ENCODE measurements at regions not wholly inside any gene's neighbourhood (a gene's known extent, or its start where the extent isn't known, plus 50 kb on each side); places are given as distances from the start of the nearest gene placed in this dataset.
"Not testable (repeated sequence)": the region's sequence is repeated elsewhere in the genome, so short reads cannot be mapped to it uniquely, and the experiment has no call there.

GRCh38 chr1:220450927-220451326, 77.0 kb upstream of the MARK1 start:
- no peaks in the 10 kb centered on the region for H3K4me1 ChIP-seq (ENCODE audit: control insufficient read depth in 2 of 2, insufficient read depth in 2 of 2, low read length in 2 of 2)
- H3K9me3 ChIP-seq (ENCODE audit: control insufficient read depth in 2 of 2, low read length in 2 of 2), result no peaks in the 10 kb centered on the region
- H3K27ac ChIP-seq (ENCODE audit: low read depth in 2 of 2, low read length in 2 of 2), result no peak overlapping the region
- H3K36me3 ChIP-seq (ENCODE audit: control insufficient read depth in 2 of 2, insufficient read depth in 2 of 2, low read length in 2 of 2), result no peaks in the 10 kb centered on the region
- H3K9ac ChIP-seq (ENCODE audit: low read depth in 1 of 2, low read length in 2 of 2), result no peak overlapping the region
- peaks cover 0 to 2% of the 10 kb centered on the region in 2 donors for H3K27me3 ChIP-seq (ENCODE audit: control insufficient read depth in 2 of 2, insufficient read depth in 2 of 2, low read length in 2 of 2)
- no peak overlapping the region for H3K4me3 ChIP-seq (ENCODE audit: low read length in 2 of 2)

- H3K27me3 ChIP-seq (ENCODE audit: control insufficient read depth in 2 of 2, insufficient read depth in 2 of 2, low read length in 2 of 2), result peaks cover 0 to 2% of the 10 kb centered on the region in 2 donors
- no peak overlapping the region for H3K9ac ChIP-seq (ENCODE audit: low read depth in 1 of 2, low read length in 2 of 2)
- H3K9me3 ChIP-seq (ENCODE audit: control insufficient read depth in 2 of 2, low read length in 2 of 2), result no peaks in the 10 kb centered on the region
- H3K4me1 ChIP-seq (ENCODE audit: control insufficient read depth in 2 of 2, insufficient read depth in 2 of 2, low read length in 2 of 2), result no peaks in the 10 kb centered on the region
- no peak overlapping the region for H3K4me3 ChIP-seq (ENCODE audit: low read length in 2 of 2)
- H3K27ac ChIP-seq (ENCODE audit: low read depth in 2 of 2, low read length in 2 of 2), result no peak overlapping the region
- no peaks in the 10 kb centered on the region for H3K36me3 ChIP-seq (ENCODE audit: control insufficient read depth in 2 of 2, insufficient read depth in 2 of 2, low read length in 2 of 2)
Observed at GRCh38 chr1:220448217-220448616, 79.7 kb upstream of the MARK1 start.

DNA sequence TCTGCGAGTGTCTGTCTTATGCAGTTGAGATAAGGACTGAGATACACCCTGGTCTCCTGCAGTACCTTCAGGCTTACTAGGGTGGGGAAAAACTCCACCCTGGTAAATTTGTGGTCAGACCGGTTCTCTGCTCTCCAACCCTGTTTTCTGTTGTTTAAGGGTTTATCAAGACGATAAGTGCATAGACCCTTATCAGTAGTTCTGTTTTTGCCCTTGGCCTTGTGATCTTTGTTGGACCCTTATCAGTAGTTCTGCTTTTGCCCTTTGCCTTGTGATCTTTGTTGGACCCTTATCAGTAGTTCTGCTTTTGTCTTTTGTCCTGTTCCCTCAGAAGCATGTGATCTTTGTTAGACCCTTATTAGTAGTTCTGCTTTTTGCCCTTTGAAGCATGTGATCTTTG, 83.3 kb upstream of the MARK1 start:
- H3K36me3 ChIP-seq (ENCODE audit: control insufficient read depth in 2 of 2, insufficient read depth in 2 of 2, low read length in 2 of 2); H3K4me3 ChIP-seq (ENCODE audit: low read length in 2 of 2); H3K9ac ChIP-seq (ENCODE audit: low read depth in 1 of 2, low read length in 2 of 2); H3K27me3 ChIP-seq (ENCODE audit: control insufficient read depth in 2 of 2, insufficient read depth in 2 of 2, low read length in 2 of 2); H3K9me3 ChIP-seq (ENCODE audit: control insufficient read depth in 2 of 2, low read length in 2 of 2); H3K27ac ChIP-seq (ENCODE audit: low read depth in 2 of 2, low read length in 2 of 2); H3K4me1 ChIP-seq (ENCODE audit: control insufficient read depth in 2 of 2, insufficient read depth in 2 of 2, low read length in 2 of 2): not testable (repeated sequence)

DNA sequence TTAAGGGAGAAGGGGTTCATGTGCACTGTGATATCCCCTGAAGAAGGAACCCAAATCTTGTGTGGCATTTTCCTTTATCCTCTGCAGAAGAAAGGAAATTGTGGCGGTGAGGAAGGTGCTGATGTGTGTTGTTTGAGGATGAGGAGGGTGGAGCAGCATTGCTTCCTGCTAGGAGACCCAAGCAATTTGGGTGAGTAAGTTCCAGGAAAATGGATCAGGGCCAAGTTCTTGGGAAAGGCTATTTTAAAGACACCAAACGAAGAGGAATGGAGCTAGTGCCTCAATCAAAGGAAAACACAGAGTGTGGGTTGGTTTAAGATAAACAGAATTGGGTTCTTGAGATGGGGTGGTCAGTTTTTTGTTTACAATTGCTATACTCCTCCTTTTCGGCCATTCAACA, 86.7 kb upstream of the MARK1 start:
- Histone ChIP-seq H3K9ac (ENCODE audit: low read depth in 1 of 2, low read length in 2 of 2) (no peak overlapping the region), H3K4me1 (ENCODE audit: control insufficient read depth in 2 of 2, insufficient read depth in 2 of 2, low read length in 2 of 2) (no peaks in the 10 kb centered on the region), H3K36me3 (ENCODE audit: control insufficient read depth in 2 of 2, insufficient read depth in 2 of 2, low read length in 2 of 2) (no peaks in the 10 kb centered on the region), H3K9me3 (ENCODE audit: control insufficient read depth in 2 of 2, low read length in 2 of 2) (no peaks in the 10 kb centered on the region), H3K27me3 (ENCODE audit: control insufficient read depth in 2 of 2, insufficient read depth in 2 of 2, low read length in 2 of 2) (no peaks in the 10 kb centered on the region), H3K27ac (ENCODE audit: low read depth in 2 of 2, low read length in 2 of 2) (no peak overlapping the region), H3K4me3 (ENCODE audit: low read length in 2 of 2) (no peak overlapping the region)

- Histone ChIP-seq H3K27ac (ENCODE audit: low read depth in 2 of 2, low read length in 2 of 2) (no peak overlapping the region), H3K9me3 (ENCODE audit: control insufficient read depth in 2 of 2, low read length in 2 of 2) (no peaks in the 10 kb centered on the region), H3K4me1 (ENCODE audit: control insufficient read depth in 2 of 2, insufficient read depth in 2 of 2, low read length in 2 of 2) (no peaks in the 10 kb centered on the region), H3K27me3 (ENCODE audit: control insufficient read depth in 2 of 2, insufficient read depth in 2 of 2, low read length in 2 of 2) (no peaks in the 10 kb centered on the region), H3K9ac (ENCODE audit: low read depth in 1 of 2, low read length in 2 of 2) (no peak overlapping the region), H3K36me3 (ENCODE audit: control insufficient read depth in 2 of 2, insufficient read depth in 2 of 2, low read length in 2 of 2) (no peaks in the 10 kb centered on the region), H3K4me3 (ENCODE audit: low read length in 2 of 2) (no peak overlapping the region)
Observed at GRCh38 chr1:220438741-220439140, 89.2 kb upstream of the MARK1 start.

GRCh38 chr1:220432408-220432807, 95.5 kb upstream of the MARK1 start:
- H3K27me3 ChIP-seq (ENCODE audit: control insufficient read depth in 2 of 2, insufficient read depth in 2 of 2, low read length in 2 of 2), result no peaks in the 10 kb centered on the region
- no peak overlapping the region for H3K27ac ChIP-seq (ENCODE audit: low read depth in 2 of 2, low read length in 2 of 2)
- H3K4me1 ChIP-seq (ENCODE audit: control insufficient read depth in 2 of 2, insufficient read depth in 2 of 2, low read length in 2 of 2), result no peaks in the 10 kb centered on the region
- no peaks in the 10 kb centered on the region for H3K9me3 ChIP-seq (ENCODE audit: control insufficient read depth in 2 of 2, low read length in 2 of 2)
- no peaks in the 10 kb centered on the region for H3K36me3 ChIP-seq (ENCODE audit: control insufficient read depth in 2 of 2, insufficient read depth in 2 of 2, low read length in 2 of 2)
- H3K4me3 ChIP-seq (ENCODE audit: low read length in 2 of 2), result no peak overlapping the region
- H3K9ac ChIP-seq (ENCODE audit: low read depth in 1 of 2, low read length in 2 of 2), result no peak overlapping the region

- H3K9ac ChIP-seq (ENCODE audit: low read depth in 1 of 2, low read length in 2 of 2), result no peak overlapping the region
- H3K36me3 ChIP-seq (ENCODE audit: control insufficient read depth in 2 of 2, insufficient read depth in 2 of 2, low read length in 2 of 2), result no peaks in the 10 kb centered on the region
- no peak overlapping the region for H3K27ac ChIP-seq (ENCODE audit: low read depth in 2 of 2, low read length in 2 of 2)
- H3K9me3 ChIP-seq (ENCODE audit: control insufficient read depth in 2 of 2, low read length in 2 of 2), result no peaks in the 10 kb centered on the region
- H3K4me1 ChIP-seq (ENCODE audit: control insufficient read depth in 2 of 2, insufficient read depth in 2 of 2, low read length in 2 of 2), result no peaks in the 10 kb centered on the region
- no peak overlapping the region for H3K4me3 ChIP-seq (ENCODE audit: low read length in 2 of 2)
- H3K27me3 ChIP-seq (ENCODE audit: control insufficient read depth in 2 of 2, insufficient read depth in 2 of 2, low read length in 2 of 2), result no peaks in the 10 kb centered on the region
Observed at GRCh38 chr1:220431554-220432239, 96.2 kb upstream of the MARK1 start.

GRCh38 chr1:220430586-220430985, 97.3 kb upstream of the MARK1 start:
- no peaks in the 10 kb centered on the region for H3K27me3 ChIP-seq (ENCODE audit: control insufficient read depth in 2 of 2, insufficient read depth in 2 of 2, low read length in 2 of 2)
- no peaks in the 10 kb centered on the region for H3K4me1 ChIP-seq (ENCODE audit: control insufficient read depth in 2 of 2, insufficient read depth in 2 of 2, low read length in 2 of 2)
- H3K27ac ChIP-seq (ENCODE audit: low read depth in 2 of 2, low read length in 2 of 2), result no peak overlapping the region
- no peak overlapping the region for H3K4me3 ChIP-seq (ENCODE audit: low read length in 2 of 2)
- no peaks in the 10 kb centered on the region for H3K9me3 ChIP-seq (ENCODE audit: control insufficient read depth in 2 of 2, low read length in 2 of 2)
- no peak overlapping the region for H3K9ac ChIP-seq (ENCODE audit: low read depth in 1 of 2, low read length in 2 of 2)
- no peaks in the 10 kb centered on the region for H3K36me3 ChIP-seq (ENCODE audit: control insufficient read depth in 2 of 2, insufficient read depth in 2 of 2, low read length in 2 of 2)

DNA sequence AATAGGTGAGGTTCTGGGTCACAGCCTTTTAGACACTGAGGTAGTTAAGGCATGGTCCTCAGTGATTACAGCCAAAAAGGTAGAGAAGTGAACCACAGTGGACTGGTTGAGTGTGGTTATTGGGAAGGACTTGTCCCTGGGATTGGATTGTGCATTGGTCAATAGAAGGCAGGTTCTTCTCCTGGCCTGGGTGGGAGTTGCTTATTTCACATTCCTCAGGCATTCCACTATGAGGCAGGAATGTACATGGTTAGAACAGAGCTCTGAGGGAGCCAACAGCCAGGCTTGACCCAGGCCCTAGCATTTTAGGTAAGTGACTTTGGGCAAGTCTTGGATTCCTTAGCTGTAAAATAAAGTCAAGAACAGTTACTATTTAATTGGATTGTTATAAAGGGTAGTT, 97.9 kb upstream of the MARK1 start:
- Histone ChIP-seq H3K9ac (ENCODE audit: low read depth in 1 of 2, low read length in 2 of 2) (no peak overlapping the region), H3K9me3 (ENCODE audit: control insufficient read depth in 2 of 2, low read length in 2 of 2) (no peaks in the 10 kb centered on the region), H3K4me3 (ENCODE audit: low read length in 2 of 2) (no peak overlapping the region)

GRCh38 chr1:220426989-220427388, 100.9 kb upstream of the MARK1 start:
- no peaks in the 10 kb centered on the region for H3K27me3 ChIP-seq (ENCODE audit: control insufficient read depth in 2 of 2, insufficient read depth in 2 of 2, low read length in 2 of 2)
- H3K27ac ChIP-seq (ENCODE audit: low read depth in 2 of 2, low read length in 2 of 2), result no peak overlapping the region
- no peak overlapping the region for H3K9ac ChIP-seq (ENCODE audit: low read depth in 1 of 2, low read length in 2 of 2)
- H3K36me3 ChIP-seq (ENCODE audit: control insufficient read depth in 2 of 2, insufficient read depth in 2 of 2, low read length in 2 of 2), result no peaks in the 10 kb centered on the region
- H3K9me3 ChIP-seq (ENCODE audit: control insufficient read depth in 2 of 2, low read length in 2 of 2), result no peaks in the 10 kb centered on the region
- H3K4me3 ChIP-seq (ENCODE audit: low read length in 2 of 2), result no peak overlapping the region
- no peaks in the 10 kb centered on the region for H3K4me1 ChIP-seq (ENCODE audit: control insufficient read depth in 2 of 2, insufficient read depth in 2 of 2, low read length in 2 of 2)

More for the DNA sequence above, 97.9 kb upstream of the MARK1 start:
- Histone ChIP-seq H3K27me3 (ENCODE audit: control insufficient read depth in 2 of 2, insufficient read depth in 2 of 2, low read length in 2 of 2) (no peaks in the 10 kb centered on the region), H3K27ac (ENCODE audit: low read depth in 2 of 2, low read length in 2 of 2) (no peak overlapping the region), H3K4me1 (ENCODE audit: control insufficient read depth in 2 of 2, insufficient read depth in 2 of 2, low read length in 2 of 2) (no peaks in the 10 kb centered on the region), H3K36me3 (ENCODE audit: control insufficient read depth in 2 of 2, insufficient read depth in 2 of 2, low read length in 2 of 2) (no peaks in the 10 kb centered on the region)

DNA sequence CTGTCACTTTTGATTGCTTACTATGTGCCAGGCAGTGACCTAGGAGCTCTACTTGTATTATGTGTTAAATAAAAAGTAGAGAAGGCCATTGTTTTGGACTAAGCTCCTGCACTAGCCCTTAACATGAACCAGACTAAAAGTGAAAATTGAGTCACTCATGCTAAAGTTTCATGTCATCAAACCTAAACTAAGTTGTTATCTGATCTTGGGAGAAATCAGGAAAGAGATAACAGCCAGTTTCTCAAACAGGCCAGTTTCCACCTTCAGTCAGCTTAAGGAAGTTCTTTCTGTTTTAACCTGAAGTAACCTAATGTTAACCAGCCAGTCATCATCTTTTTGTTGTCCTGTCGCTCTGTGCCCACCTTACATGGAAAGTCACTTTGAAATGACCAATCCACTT, 102.1 kb upstream of the MARK1 start:
- Histone ChIP-seq H3K27ac (ENCODE audit: low read depth in 2 of 2, low read length in 2 of 2) (no peak overlapping the region), H3K9ac (ENCODE audit: low read depth in 1 of 2, low read length in 2 of 2) (no peak overlapping the region), H3K36me3 (ENCODE audit: control insufficient read depth in 2 of 2, insufficient read depth in 2 of 2, low read length in 2 of 2) (no peaks in the 10 kb centered on the region), H3K4me3 (ENCODE audit: low read length in 2 of 2) (no peak overlapping the region), H3K9me3 (ENCODE audit: control insufficient read depth in 2 of 2, low read length in 2 of 2) (no peaks in the 10 kb centered on the region), H3K4me1 (ENCODE audit: control insufficient read depth in 2 of 2, insufficient read depth in 2 of 2, low read length in 2 of 2) (no peaks in the 10 kb centered on the region), H3K27me3 (ENCODE audit: control insufficient read depth in 2 of 2, insufficient read depth in 2 of 2, low read length in 2 of 2) (no peaks in the 10 kb centered on the region)
